ENCODE measurements at regions not wholly inside any gene's neighbourhood (a gene's known extent, or its start where the extent isn't known, plus 50 kb on each side); places are given as distances from the start of the nearest gene placed in this dataset.

DNA sequence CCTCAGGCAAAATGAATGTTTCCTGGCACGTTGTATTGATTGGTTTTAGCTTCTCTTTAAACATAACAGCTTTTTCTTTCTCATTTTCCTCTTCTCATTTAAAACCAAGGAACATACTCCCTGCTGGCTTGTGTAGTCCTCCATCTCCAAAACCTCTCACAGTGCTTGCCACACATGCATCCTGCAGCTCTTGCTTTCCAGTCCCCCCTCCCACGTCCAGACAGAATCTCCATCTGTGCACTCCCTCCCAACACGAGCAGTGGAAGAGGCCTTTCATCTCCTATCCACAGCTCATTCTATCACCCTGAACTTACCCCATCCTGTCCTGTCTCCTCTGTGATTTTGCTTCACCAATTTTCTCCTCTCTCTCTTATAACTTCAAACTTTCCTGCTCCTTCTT lies 99.6 kb upstream of the THSD7B start:
- ATAC-seq (no peak), DNase-seq (no peak)
- no peaks in the 10 kb centered on the region for H3K4me1 Mint-ChIP-seq
- intact Hi-C loops (cut with micrococcal nuclease): no loop called here
- H3K4me3 ChIP-seq (ENCODE audit: low read length): no peak overlapping the region
- H3K27me3 Mint-ChIP-seq (ENCODE audit: low read depth in 2 of 2): no peaks in the 10 kb centered on the region
- 71% methylated on average over 3 of the region's 3 CpGs for WGBS (ENCODE audit: insufficient coverage)
- TF ChIP-seq CTCF (IDR thresholded peaks at IDR 0.05): no peak
- no peaks in the 10 kb centered on the region for H3K27me3 ChIP-seq (ENCODE audit: control insufficient read depth, insufficient read depth, low read length)
- H3K27ac Mint-ChIP-seq: no peak overlapping the region
- H3K9me3 ChIP-seq (ENCODE audit: control insufficient read depth, insufficient read depth, low read length): no peaks in the 10 kb centered on the region
- H3K36me3 ChIP-seq (ENCODE audit: control insufficient read depth, insufficient read depth, low read length): no peaks in the 10 kb centered on the region
- no peaks in the 10 kb centered on the region for H3K36me3 Mint-ChIP-seq
- no peak overlapping the region for H3K27ac ChIP-seq (ENCODE audit: low read length)
- no peaks in the 10 kb centered on the region for H3K4me1 ChIP-seq (ENCODE audit: control insufficient read depth, insufficient read depth, low read length)
- peaks cover 2 to 3% of the 10 kb centered on the region in 2 donors for H3K9me3 Mint-ChIP-seq
- no peak overlapping the region for H3K4me3 Mint-ChIP-seq

GRCh38 chr2:136664713-136665405 lies 100.5 kb upstream of the THSD7B start:
- no peak overlapping the region for H3K27ac ChIP-seq (ENCODE audit: low read length)
- Mint-ChIP-seq H3K4me3 (no peak overlapping the region), H3K36me3 (no peaks in the 10 kb centered on the region), H3K27me3 (ENCODE audit: low read depth in 2 of 2) (no peaks in the 10 kb centered on the region), H3K27ac (no peak overlapping the region), H3K9me3 (peaks cover 0 to 2% of the 10 kb centered on the region in 2 donors), H3K4me1 (no peaks in the 10 kb centered on the region)
- no peak for TF ChIP-seq CTCF (IDR thresholded peaks at IDR 0.05)
- H3K27me3 ChIP-seq (ENCODE audit: control insufficient read depth, insufficient read depth, low read length): no peaks in the 10 kb centered on the region
- DNase-seq (no peak), ATAC-seq (no peak)
- no peaks in the 10 kb centered on the region for H3K36me3 ChIP-seq (ENCODE audit: control insufficient read depth, insufficient read depth, low read length)
- intact Hi-C loops (cut with micrococcal nuclease): no loop called here
- H3K4me3 ChIP-seq (ENCODE audit: low read length): no peak overlapping the region
- H3K4me1 ChIP-seq (ENCODE audit: control insufficient read depth, insufficient read depth, low read length): no peaks in the 10 kb centered on the region
- H3K9me3 ChIP-seq (ENCODE audit: control insufficient read depth, insufficient read depth, low read length): no peaks in the 10 kb centered on the region
- WGBS (ENCODE audit: insufficient coverage): 80% methylated on average over 6 of the region's 10 CpGs

- no peak for ATAC-seq
- Histone ChIP-seq H3K27me3 (ENCODE audit: control insufficient read depth, insufficient read depth, low read length) (no peaks in the 10 kb centered on the region), H3K9me3 (ENCODE audit: control insufficient read depth, insufficient read depth, low read length) (no peaks in the 10 kb centered on the region), H3K36me3 (ENCODE audit: control insufficient read depth, insufficient read depth, low read length) (no peaks in the 10 kb centered on the region), H3K4me1 (ENCODE audit: control insufficient read depth, insufficient read depth, low read length) (no peaks in the 10 kb centered on the region), H3K27ac (ENCODE audit: low read length) (no peak overlapping the region), H3K4me3 (ENCODE audit: low read length) (no peak overlapping the region)
- no peaks in the 10 kb centered on the region for H3K36me3 Mint-ChIP-seq
- no peak for DNase-seq
- no peak for TF ChIP-seq CTCF (IDR thresholded peaks at IDR 0.05)
- intact Hi-C loops (cut with micrococcal nuclease): no loop called here
- no peaks in the 10 kb centered on the region for H3K4me1 Mint-ChIP-seq
- H3K4me3 Mint-ChIP-seq: no peak overlapping the region
- peaks cover 0 to 4% of the 10 kb centered on the region in 2 donors for H3K9me3 Mint-ChIP-seq
- no peaks in the 10 kb centered on the region for H3K27me3 Mint-ChIP-seq (ENCODE audit: low read depth in 2 of 2)
- WGBS (ENCODE audit: insufficient coverage): 94% methylated on average over 1 of the region's 1 CpG
- H3K27ac Mint-ChIP-seq: no peak overlapping the region
Measured at GRCh38 chr2:136658201-136658600, 107.1 kb upstream of the THSD7B start.

- 86% methylated on average over 2 of the region's 2 CpGs for WGBS (ENCODE audit: insufficient coverage)
- Histone ChIP-seq H3K27me3 (ENCODE audit: control insufficient read depth, insufficient read depth, low read length) (no peaks in the 10 kb centered on the region), H3K4me3 (ENCODE audit: low read length) (no peak overlapping the region), H3K27ac (ENCODE audit: low read length) (no peak overlapping the region), H3K36me3 (ENCODE audit: control insufficient read depth, insufficient read depth, low read length) (no peaks in the 10 kb centered on the region), H3K9me3 (ENCODE audit: control insufficient read depth, insufficient read depth, low read length) (no peaks in the 10 kb centered on the region), H3K4me1 (ENCODE audit: control insufficient read depth, insufficient read depth, low read length) (no peaks in the 10 kb centered on the region)
- no peaks in the 10 kb centered on the region for H3K36me3 Mint-ChIP-seq
- H3K9me3 Mint-ChIP-seq: peaks cover 0 to 7% of the 10 kb centered on the region in 2 donors
- intact Hi-C loops (cut with micrococcal nuclease): no loop called here
- no peaks in the 10 kb centered on the region for H3K4me1 Mint-ChIP-seq
- peaks cover 0 to 2% of the 10 kb centered on the region in 2 donors for H3K27me3 Mint-ChIP-seq (ENCODE audit: low read depth in 2 of 2)
- ATAC-seq (no peak), DNase-seq (no peak)
- TF ChIP-seq CTCF (IDR thresholded peaks at IDR 0.05): no peak
- H3K27ac Mint-ChIP-seq: no peak overlapping the region
- H3K4me3 Mint-ChIP-seq: no peak overlapping the region
Measured at GRCh38 chr2:136653861-136654260, 111.5 kb upstream of the THSD7B start.
